GF-D8 (cell line): ENCODE measurements at regions not wholly inside any gene's neighbourhood (a gene's known extent, or its start where the extent isn't known, plus 50 kb on each side); places are given as distances from the start of the nearest gene placed in this dataset.
"Not testable (repeated sequence)": the region's sequence is repeated elsewhere in the genome, so short reads cannot be mapped to it uniquely, and the experiment has no call there.

Source experiments
- DNase-seq: peaks from one replicate; lab custom pipeline; 2025; lab: John Stamatoyannopoulos, UW

DNA sequence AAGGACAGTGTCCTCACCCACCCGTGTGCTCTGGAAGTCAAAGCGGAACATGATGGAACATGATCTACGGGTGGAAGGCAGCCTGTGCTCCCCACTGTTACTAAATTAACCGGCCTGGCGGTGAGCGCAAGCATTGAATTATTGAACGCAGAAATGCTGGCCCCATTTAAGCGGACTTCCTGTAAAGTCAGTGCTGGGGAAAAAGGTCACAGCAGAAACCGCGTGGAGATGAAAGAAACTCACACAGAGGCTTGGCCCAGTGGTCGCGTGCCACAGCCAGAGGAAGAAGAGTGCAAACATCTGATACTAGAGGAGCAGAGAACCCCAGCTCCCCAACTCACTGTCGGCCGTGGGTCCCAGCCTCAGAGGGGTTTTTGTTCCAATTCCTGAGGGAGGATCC lies 321.2 kb downstream of the ADGRD1 start:
- no peak for DNase-seq

DNA sequence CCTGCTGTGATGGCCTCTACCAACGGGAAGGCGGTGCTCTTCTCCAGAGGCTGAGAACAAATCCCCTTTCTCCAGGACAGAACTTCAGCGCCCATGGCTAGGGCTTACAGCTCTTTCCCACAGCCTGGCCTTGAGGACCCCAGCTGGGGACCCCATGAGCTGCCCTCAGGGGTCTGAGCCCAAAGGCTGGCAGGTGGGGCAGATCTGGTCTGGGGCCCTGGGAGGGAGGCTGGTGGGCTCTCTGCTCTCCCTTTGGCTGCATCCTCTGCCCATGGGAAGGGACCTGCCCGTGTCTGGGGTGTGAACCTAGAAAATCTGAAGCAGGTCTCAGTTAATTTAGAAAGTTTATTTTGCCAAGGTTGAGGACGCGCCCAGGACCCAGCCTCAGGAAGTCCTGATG lies 322.1 kb downstream of the ADGRD1 start:
- no peak for DNase-seq

DNA sequence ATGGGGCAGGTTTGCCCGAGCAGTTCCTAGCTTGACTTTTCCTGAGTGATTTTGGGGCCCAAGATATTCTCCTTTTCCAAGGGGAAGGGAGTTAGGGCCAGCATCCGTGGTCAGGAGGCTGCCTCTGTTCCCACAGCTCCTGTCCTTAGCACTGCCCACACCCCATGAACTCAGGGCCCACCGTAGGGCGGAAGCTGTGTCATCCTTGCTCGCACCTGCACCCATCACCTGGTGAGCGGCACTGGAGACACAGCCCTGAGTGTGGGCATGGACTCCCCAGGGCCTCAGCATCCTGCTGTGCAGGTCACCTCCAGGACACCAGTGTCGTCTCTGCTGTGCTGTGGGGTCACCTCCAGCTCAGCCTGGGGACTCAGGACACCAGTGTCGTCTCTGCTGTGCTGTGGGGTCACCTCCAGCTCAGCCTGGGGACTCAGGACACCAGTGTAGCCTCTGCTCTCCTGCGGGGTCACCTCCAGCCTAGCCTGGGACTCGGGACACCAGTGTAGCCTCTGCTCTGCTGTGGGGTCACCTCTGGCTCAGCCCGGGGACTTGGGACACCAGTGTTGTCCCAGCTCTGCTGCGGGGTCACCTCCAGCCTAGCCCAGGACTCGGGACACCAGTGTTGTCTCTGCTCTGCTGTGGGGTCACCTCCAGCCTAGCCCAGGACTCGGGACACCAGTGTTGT lies 322.9 kb downstream of the ADGRD1 start:
- no peak for DNase-seq

GRCh38 chr12:131277186-131278091 lies 323.7 kb downstream of the ADGRD1 start:
- not testable (repeated sequence) for DNase-seq

GRCh38 chr12:131278451-131279115 lies 324.9 kb downstream of the ADGRD1 start:
- not testable (repeated sequence) for DNase-seq

GRCh38 chr12:131279281-131279921 lies 325.7 kb downstream of the ADGRD1 start:
- no peak for DNase-seq

- no peak for DNase-seq
Measured at GRCh38 chr12:131280426-131280825, 326.7 kb downstream of the ADGRD1 start.

DNA sequence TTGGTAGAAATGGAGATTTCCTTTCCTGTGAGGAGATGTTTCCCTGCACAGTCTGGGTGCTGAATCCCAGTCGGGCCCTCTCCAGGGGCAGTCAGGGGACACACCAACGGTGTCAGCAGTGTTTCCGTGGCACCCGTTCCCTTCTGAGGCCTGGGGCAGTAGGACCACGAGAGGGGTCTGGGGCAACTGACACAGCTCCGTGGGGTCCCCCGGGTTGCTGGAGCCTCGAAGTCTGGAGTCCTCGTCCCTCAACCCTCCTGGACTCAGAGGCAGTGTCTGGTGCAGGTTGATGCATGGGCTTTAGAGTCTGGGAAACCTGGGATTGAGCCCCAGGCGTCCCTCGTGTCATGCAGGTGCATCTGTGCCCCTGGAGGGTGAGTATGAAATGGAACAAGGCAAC lies 327.3 kb downstream of the ADGRD1 start:
- DNase-seq: no peak

- DNase-seq: no peak
Measured at GRCh38 chr12:131282292-131283080, 328.8 kb downstream of the ADGRD1 start.

- no peak for DNase-seq
Measured at GRCh38 chr12:131283191-131283861, 329.6 kb downstream of the ADGRD1 start.

- not testable (repeated sequence) for DNase-seq
Measured at GRCh38 chr12:131283862-131284825, 330.4 kb downstream of the ADGRD1 start.

DNA sequence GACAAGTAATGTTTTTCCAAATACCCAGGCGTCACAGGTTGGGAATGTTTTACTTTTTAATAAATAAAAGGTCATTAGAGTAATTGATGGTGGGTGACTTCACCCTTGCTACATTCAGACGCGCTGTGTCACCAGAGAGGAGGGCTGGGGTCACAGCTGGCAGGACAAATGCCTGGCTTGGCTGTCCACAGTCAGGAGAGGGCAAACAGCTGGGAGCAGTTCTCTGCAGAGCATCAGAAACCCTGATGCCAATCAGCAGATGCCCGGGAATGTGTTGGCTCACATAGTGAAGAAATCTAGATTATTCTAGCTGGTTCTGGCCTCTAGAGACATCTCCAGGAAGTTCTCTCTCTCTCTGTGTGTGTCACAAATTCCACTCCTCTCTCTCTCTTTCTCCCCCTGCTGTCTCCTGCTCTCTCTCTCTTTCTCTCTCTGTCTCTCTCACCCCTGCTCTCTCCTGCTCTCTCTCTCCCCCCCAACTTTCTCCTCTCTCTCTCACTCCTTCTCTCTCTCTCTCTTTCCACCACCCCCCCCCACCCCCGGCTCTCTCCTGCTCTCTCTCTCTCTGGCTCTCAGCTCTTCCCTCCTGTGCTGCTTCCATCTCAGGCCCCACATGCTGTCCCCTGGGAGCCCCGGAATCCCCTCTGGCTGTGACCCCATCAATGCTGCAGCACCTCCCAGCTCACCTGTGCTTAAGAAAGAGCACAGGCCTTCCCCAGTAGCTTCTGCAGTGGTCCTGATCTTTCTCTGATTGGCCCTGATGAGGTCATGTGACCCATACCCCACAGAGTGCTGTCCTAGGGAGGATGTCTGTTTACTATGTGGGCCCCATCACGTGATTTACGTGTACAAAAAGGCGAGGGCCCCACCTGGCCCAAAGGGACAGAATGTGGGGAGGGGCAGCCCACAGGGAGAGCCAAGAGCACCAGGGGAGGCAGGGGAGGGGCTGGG lies 331.5 kb downstream of the ADGRD1 start:
- DNase-seq: not testable (repeated sequence)

GRCh38 chr12:131285905-131286295 lies 332.2 kb downstream of the ADGRD1 start:
- not testable (repeated sequence) for DNase-seq

GRCh38 chr12:131286301-131286700 lies 332.6 kb downstream of the ADGRD1 start:
- not testable (repeated sequence) for DNase-seq

- no peak for DNase-seq
Measured at GRCh38 chr12:131287015-131287937, 333.6 kb downstream of the ADGRD1 start.

DNA sequence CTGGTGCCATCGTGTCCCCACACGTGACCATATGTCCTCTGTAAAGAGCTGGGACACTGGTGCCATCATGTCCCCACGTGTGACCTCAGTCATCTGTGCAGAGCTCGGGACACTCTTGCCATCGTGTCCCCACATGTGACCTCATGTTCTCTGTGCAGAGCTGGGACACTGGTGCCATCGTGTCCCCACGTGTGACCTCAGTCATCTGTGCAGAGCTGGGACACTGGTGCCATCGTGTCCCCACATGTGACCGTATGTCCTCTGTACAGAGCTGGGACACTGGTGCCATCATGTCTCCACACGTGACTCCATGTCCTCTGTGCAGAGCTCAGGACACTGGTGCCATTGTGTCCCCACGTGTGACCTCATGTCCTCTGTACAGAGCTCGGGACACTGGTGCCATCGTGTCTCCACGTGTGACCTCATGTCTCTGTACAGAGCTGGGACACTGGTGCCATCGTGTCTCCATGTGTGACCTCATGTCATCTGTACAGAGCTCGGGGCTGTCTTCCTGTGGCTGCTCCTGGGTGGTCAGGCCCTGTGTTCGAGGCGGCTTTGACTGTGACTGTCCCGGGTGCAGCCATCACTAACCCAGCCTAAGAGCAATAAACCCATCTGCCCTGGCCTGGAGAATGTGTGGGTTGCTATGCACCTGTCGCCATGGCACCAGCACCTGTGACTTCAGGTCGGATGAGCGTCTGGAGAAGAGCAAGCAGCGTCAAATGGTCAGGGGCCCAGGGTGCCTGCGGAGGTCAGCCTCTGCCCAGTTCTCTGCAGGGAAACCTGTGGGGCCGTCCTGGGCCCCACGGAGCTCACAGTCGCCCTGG lies 334.4 kb downstream of the ADGRD1 start:
- no peak for DNase-seq
